GM21423 (cell line): ENCODE measurements at regions not wholly inside any gene's neighbourhood (a gene's known extent, or its start where the extent isn't known, plus 50 kb on each side); places are given as distances from the start of the nearest gene placed in this dataset.

Experiments
- ATAC-seq: cut with Tn5 transposase; IDR thresholded peaks from one replicate; pipeline ENCODE4 v1.9.1; 2021; ENCODE audit warnings: mild to moderate bottlenecking, moderate library complexity; ENCODE audit not compliant: unreplicated experiment

DNA sequence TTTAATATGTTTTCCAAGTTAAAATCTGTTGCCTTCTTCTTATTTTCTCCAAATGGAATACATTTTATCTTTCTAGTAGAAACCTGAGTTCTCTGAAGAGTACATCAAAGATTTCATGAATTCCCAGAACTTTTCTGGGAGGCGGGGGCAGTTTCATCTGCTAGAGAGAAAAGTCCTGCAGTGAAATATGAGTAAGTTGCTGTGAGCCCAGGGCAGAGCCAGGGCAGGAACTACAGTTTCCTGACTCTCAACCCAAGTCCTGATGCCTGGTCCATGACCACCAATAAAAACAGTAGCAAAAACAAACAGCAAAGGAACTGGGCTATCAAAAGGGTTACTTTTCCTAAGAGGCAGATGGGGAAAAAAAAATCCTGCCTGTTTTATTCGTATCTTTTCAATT lies 239.4 kb upstream of the CTSO start:
- no peak for ATAC-seq

DNA sequence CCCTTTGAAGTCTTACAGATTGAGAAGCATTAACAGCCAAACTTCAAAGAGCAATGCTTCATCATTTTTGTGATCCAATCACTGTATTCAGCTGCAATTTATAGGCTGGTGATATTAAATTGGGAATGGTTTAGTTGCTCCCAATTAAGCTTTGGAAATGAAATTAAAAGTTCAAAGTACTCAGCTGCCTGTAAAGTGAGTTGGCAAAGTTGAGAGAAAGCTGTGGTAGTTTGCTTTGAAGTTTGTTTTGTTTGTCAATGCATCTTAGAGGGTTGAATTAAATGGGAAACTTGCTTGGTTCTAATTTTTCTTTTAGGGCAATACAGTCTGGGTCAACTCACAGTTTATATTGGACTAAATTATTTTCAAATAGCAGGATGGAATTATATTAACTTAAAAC lies 238.4 kb upstream of the CTSO start:
- no peak for ATAC-seq

DNA sequence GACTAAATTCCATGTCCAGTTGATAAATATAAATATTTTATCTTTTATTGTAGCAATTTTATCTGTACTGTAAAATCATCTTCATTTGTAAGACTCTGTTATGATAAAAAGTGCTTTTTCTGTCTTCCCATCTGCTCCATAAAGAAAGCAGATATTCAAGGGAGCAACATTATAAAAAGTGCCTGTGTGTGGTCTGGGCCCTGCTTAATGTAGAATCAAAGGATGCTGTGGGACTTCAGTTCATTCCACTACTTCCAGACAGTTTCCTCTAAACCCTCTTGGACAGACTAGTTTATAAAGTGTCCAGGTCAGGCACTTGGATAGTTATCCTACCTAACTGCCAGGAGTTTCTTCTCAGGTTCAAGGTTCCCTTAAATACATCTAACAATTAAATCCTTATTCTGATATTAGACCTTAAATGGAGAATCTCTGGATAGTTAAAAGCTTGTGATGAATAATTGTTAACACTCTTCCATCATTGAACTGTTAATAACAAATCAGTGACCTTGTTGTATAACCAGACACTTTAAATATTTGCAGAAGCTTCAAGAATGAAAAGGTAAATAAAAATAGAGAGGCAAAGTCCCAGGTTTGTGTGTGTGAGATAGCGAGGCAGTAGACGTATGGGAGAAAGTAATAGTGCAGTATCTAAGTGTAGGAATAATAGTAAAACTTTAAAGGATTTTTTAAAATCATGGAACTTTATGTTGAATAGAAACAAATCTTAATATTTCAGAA lies 237.5 kb upstream of the CTSO start:
- ATAC-seq: no peak

DNA sequence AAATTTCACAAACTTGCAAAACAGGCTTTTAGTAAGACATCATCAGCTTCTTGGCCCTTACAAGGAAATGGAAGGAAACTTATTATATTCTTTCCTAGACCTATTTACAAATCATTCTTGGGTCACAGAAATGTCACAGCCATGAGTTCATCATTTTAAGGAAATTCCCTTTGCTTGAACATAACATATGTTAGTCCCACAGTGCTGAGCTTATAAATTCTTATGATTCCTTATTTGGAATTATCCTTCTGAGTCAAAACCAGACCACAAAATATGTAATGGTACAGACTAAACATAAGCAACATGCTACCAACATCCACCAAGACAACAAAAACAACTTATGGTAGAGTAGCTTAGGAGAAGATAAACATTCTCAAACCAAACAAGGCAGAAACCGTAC lies 236.9 kb upstream of the CTSO start:
- ATAC-seq: no peak

DNA sequence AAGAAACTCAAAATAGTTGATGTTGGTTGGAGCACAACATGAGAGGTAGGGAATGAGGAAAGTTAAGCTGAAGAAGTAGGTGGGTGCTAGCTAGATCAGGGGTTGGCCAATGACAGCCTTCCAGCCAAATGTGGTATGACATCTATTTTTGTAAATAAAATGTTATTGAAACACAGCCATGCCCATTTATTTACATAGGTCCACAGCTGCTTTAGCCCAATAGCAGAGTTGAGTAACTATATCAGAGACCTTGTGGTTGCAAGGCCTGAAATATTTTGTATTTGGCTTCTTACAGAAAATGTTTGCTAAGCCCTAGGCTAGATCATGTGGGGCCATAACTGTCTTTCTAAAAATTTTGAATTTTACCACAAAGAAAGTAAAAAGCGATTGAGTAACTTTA lies 234.9 kb upstream of the CTSO start:
- ATAC-seq: no peak

DNA sequence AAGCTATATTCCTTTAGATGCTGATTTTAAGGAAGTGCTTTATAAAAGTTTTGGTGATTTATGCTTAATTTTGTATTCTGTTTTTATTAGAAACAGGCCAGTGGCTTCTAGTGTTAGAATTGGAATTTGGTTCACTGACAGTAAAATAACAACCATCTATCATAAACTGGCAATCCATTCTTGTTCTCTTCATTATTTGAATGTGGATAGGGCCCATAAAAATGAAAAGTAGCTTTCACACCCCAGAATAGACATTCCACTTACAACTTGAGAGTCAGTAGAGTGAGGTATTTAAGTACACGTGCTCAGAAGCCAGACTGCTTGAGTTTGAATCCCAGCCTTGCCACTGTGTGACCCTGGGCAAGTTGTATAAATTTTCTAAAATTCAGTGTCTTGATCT lies 232.4 kb upstream of the CTSO start:
- no peak for ATAC-seq

DNA sequence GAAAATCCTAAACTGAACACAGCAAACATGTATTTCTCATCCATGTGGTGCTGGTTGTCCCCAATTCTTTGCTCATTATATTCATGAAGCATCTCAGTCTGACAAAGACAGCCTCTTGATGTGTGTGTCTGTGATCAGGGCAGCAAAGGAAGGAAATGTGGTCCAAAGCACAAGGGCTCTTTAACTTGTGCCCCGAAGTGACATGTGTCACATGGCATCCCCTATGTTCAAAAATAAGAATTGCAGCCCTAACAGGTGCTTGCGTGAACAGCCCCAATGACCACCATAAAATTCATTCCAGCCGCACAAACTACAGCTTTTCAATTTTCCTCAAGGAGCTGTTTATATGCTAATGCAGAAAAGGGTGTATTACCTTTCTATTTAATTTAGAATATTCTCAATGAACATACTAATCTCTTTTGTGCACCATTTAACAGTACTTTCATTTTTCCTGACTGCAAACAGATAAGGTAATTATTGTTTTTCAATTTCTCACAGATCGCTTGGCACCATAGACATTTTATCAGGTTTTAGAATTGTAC lies 231.9 kb upstream of the CTSO start:
- ATAC-seq: no peak

DNA sequence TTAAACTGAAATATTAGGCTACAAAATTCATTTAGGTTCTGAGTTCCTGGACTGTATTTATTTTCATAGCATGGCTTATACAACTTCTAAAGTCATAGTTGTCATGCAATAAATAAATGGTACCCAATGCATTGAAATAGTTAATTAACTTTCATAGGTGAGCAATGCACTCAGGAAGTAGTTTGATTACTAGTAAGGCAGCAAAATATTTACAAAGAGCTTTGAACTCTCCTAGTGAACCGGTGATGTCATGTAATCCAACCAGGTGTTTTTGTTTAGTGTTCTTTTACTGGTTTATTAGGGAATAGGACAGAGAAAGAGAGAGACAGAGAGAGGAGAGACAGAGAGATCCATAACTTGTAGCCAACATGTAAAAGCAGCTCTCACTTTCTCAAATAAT lies 228.6 kb upstream of the CTSO start:
- ATAC-seq: no peak

DNA sequence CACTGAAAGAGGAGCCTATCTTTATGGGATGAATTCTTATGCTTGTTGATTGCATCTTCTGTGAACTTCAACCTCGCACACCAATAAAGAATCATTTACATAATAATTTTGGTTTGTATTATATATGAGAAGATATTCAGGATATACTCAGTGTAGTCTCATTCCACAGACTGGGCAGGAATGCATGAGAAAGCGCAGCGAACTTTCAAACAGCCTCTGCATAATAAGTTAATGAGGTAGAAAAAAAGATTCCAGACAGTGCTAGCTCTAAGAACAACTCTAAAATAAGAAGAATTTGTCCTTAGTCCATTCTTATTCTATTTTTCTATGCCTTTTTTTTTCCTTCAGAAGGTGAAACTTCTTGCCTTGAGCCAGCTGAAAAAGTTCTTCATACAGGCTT lies 224.3 kb upstream of the CTSO start:
- ATAC-seq: no peak

DNA sequence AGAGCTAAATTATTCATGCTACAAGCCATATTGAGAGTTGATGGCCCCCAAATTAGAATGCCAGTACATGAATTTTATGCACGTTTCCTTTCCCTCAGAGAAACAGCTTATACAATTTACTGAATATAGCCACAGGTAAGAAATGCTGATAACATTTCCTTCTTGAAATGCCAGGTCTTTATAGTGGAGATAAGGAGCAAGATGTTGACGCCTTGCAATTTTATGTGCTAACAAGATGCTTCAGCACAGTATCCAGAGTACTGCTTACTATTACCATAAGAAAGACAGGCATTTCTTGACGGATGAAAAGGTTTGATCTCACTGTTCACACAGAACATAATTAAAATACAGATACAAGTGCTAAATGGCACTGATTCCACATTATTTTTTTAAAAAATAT lies 223.2 kb upstream of the CTSO start:
- ATAC-seq: no peak

DNA sequence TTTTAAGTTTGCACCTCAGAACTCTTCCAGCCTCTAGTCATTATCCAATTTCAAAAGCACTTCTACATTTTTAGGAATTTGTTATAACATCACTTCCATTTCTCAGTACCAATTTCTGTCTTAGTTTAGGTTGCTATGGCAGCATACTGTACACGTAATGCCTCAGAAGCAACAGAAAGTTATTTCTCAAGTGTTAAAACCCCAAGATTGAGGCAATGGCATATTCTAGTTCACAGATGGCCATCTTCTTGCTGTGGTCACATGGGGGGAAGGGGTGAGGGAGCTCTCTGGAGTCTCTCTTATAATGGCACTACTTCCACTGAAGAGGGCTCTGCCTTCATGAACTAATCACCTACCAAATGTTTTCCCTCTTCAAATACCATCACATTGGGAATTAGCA lies 220.3 kb upstream of the CTSO start:
- no peak for ATAC-seq

DNA sequence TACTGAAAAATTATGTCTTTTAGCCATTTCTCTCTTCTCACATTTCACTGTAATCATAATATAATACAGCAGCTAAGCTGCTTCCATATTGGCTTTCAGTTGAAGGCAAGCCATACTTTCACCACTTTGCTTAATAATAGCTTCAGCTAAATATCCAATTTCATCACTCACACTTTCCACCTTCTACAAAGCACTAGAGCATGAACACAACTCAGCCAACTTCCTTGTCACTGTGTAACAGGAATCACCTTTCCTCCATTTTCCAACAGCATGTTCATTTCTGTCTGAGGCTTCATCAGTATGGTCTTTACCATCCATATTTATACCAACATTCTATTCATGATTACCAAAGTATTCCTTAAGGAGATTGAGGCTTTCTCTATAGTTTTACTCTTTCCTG lies 219.8 kb upstream of the CTSO start:
- ATAC-seq: no peak

DNA sequence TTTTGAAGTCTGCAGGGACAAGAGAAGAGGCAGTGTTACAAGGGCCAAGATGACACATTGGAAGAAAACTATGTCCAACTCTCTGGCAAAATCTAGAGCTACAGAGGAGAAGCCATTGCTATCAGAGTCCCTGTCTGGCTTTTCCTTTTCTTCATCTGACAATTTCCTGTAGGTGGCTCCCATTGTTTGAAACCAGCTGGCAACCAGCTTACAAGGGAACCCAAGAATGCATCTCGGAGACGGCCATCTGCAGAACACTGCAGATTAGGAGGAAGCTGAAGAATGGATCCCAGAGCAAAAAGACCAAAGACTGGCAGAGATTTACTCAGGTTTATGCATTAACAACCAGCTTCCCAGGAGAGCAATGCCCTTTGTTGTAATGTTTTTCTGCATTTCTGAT lies 216.2 kb upstream of the CTSO start:
- ATAC-seq: no peak

DNA sequence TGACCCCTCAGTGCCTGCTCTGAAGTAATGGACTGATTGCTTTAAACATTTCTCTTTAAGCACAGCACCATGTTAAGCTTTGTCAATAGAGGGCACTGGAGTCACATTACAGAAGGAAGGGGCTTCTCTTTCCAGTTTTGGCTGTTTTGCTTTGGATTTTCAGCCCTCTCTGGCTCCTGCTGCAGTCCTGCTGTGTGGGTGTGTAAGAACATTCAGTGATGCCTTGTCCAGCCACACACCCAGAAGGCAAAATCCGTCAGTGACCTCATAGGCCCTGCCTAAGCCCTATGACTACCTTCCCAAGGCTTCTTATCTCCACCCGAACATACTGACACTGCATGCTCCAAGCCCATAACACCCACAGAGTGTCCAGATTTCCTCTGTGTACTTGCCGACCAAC lies 215.3 kb upstream of the CTSO start:
- no peak for ATAC-seq

DNA sequence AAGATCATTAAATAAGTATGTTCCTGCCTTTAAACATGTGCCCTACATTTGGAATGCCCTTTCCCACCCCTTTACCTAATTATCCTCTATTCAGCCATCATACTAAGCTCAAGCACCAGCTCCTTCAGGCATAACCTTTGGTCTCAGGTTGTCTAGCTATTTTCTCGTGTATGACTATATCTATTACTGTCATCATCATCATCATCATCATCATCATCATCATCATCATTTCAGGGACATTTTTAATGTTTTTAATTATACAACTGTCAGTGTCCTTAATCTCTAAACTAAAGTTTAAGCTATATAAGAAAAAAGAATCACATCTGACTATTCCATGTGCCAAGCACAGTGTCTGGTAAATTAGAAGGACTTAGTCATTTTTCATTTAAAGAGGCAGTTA lies 214.6 kb upstream of the CTSO start:
- no peak for ATAC-seq

DNA sequence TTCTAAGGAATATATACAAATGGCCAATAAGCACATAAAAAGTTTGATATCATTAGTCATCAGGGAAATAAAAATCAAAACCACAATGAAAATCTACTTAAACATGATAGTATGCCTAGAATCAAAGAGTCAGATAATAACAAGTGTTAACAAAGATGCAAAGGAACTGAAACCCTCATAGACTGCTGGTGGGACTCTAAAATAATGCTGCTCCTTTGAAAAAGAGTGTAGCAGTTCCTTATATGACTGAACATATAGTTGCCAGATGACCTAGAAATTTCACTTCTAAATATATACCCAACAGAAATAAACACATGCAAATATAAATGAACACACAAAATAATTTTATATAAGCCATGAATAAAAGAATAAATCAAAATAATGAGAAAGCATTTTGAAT lies 205.1 kb upstream of the CTSO start:
- ATAC-seq: peak; percentile 76

DNA sequence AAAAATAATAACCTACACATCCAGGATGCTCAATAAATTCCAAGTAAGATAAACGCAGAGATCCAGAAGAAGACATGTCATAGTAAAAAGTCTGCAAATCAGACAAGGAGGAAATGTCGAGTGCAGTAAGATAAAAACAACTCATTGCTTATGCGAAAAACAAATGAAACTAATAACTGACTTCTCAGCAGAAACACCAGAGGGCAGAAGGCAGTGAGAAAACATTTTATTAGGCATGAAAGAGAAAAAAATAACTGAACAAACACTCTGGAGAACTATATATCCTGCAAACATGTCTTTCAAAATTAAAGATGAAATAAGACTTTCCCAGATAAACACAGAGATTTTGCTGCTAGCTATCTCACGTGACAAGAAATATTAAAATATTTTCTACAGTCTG lies 201.3 kb upstream of the CTSO start:
- no peak for ATAC-seq

DNA sequence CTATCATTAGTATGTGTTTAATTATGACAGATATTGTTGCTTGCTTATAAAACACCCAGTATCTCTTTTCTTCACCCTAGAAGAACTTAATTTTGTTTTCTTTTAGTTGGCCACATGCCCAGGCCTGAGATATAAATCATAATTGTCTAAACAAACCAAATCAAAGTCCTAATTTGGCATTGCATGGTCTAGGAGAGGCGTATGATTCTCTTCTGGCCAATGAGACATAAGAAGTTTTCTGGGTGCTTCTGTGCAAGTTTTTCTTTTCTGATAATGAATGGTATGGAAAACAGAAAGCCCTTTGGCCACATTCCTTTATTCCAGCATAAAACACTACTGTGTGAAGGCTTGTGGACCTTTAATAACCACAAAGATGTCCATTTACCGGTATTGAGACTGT lies 192.9 kb upstream of the CTSO start:
- no peak for ATAC-seq

DNA sequence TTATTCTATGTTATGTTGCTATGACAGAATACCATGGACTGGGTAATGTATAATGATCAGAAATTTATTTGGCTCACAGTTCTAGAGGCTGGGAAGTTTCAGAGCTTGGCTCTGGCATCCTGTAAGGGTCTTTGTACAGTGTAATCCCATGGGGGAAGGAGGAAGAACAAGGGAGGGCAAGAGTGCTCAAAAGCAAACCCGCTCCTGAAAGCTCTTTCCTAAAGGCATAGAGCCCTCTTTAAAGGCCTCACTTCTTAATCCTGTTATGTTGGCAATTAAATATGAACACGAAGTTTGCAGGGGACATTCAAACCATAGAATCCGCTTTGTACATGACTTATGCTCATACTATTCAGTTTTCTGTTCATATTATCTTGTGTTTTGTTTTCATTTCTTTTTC lies 191.3 kb upstream of the CTSO start:
- ATAC-seq: no peak

DNA sequence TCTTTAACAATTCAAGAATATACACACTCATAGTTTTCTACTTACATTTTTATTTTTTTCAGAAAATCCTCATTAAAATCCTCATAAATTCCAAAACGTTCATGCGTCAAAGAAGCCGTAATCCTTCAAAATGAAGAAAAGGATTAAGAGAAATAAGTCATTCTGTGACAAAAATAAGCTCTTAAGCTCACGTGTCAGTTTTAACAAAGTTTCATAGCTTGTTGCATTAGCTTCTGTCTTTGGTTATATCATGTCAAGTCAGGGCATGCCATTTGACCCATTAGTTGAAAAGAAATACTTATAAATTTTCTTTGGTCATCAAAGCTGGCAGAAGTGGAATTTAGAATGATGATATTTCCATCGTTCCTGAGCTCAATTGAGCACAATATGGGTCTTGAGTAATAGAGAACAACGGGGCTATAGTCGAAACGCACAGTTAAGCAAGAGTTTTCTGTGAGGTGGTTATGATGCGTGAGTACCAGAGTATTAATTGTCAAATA lies 185.2 kb upstream of the CTSO start:
- no peak for ATAC-seq

DNA sequence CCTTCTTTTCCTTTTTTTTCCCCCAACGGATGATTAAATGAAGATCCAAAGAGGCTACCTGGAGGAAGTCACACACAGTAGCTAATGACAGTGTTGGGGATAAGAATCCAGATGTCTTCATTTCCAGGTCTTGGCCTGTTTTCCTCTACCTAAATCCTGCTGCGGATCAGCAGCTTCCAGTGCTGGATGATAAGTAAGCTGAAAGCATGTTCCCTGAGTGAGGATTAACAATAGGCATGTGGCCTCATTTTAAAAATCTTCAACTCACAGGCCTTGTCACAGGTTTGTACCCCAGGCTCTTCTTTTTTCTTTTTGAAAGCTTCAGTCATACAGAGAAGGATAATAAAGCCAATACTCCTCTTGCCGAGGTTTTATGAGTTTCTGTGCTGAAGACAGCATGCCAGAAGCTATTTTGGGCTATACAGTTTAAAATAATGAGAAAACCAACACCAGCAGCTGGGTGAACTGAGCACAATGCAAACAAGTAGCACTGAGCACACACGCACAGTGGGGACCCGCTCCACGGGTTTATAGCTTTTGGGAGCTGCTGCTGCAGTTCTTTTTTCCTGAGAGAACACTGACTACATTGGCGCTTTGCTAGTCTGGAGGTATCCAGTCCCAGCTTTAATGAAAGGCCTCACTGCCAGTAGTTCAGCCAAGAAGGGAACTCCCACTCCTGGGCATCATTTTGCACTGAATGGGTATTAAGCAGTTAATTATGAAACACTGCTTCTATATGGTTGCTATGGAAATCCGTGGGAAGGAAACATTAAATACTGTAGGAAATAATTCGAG lies 184.2 kb upstream of the CTSO start:
- ATAC-seq: no peak

DNA sequence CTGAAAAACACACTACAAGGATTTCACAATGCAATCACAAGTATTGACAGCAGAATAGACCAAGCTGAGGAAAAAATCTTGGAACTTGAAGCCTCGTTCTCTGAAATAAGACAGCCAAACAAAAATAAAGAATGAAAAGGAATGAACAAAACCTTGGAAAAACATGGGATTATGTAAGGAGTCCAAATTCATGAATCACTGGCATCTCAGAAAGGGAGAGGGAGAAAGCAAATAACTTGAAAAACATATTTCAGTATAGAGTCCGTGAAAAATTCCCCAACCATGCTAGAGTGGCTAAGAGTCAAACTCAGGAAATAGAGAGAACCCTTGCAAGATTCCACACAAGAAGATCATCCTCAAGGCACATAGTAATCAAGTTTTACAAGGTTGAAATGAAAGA lies 178.5 kb upstream of the CTSO start:
- no peak for ATAC-seq
